Lower lobe of right lung (tissue), 2 donors: ENCODE measurements at regions not wholly inside any gene's neighbourhood (a gene's known extent, or its start where the extent isn't known, plus 50 kb on each side); places are given as distances from the start of the nearest gene placed in this dataset.

ENCODE experiments used
- ATAC-seq, 2 donors: fragments of 200-7000 bp; cut with Tn5 transposase; one replicate each; pipeline ENCODE4 v1.9.1; 2020 to 2022; ENCODE audit warnings: mild to moderate bottlenecking in 2 of 2, moderate library complexity in 2 of 2
- DNase-seq: peaks from one replicate; pipeline ENCODE4 v3.0.0-alpha.2; 2020
- H3K27ac ChIP-seq: fragments of 200-600 bp; one replicate; pipeline ENCODE4 v1.8.0; 2022
- H3K27me3 ChIP-seq: fragments of 200-600 bp; one replicate; pipeline ENCODE4 v1.8.0; 2022; ENCODE audit warnings: low read depth
- H3K36me3 ChIP-seq: fragments of 200-600 bp; one replicate; pipeline ENCODE4 v1.8.0; 2022; ENCODE audit warnings: mild to moderate bottlenecking
- H3K4me1 ChIP-seq: fragments of 200-600 bp; one replicate; pipeline ENCODE4 v1.8.0; 2022
- H3K4me3 ChIP-seq: fragments of 200-600 bp; one replicate; pipeline ENCODE4 v1.8.0; 2022; ENCODE audit warnings: mild to moderate bottlenecking
- H3K9me3 ChIP-seq: fragments of 200-600 bp; one replicate; pipeline ENCODE4 v1.8.0; 2022
- CTCF ChIP-seq: fragments of 200-600 bp; IDR thresholded peaks from one replicate; pipeline ENCODE4 v1.8.0; 2022; ENCODE audit warnings: antibody characterized with exemption, mild to moderate bottlenecking
- intact Hi-C: fragments of 100-400 bp; cut with DNase I; formaldehyde crosslinking; loops from one replicate; pipeline ENCODE4 v1.11.0; 2022
- donor health status: DM: no; HTN: yes; CAD: no; lungs with severe emphysema.

- DNase-seq (no peak), ATAC-seq (no peak)
- H3K36me3 ChIP-seq: no peaks in the 10 kb centered on the region
Observed at GRCh38 chr6:128572294-128572693, 51.9 kb upstream of the PTPRK start.

GRCh38 chr6:128570680-128571063, 50.3 kb upstream of the PTPRK start:
- Histone ChIP-seq H3K27me3 (no peaks in the 10 kb centered on the region), H3K4me3 (no peak overlapping the region)

More at GRCh38 chr6:128572294-128572693, 51.9 kb upstream of the PTPRK start:
- Histone ChIP-seq H3K4me1 (no peaks in the 10 kb centered on the region), H3K9me3 (no peaks in the 10 kb centered on the region), H3K27me3 (no peaks in the 10 kb centered on the region), H3K4me3 (no peak overlapping the region), H3K27ac (no peak overlapping the region)
- TF ChIP-seq CTCF: no peak
- intact Hi-C loops: no loop called here

GRCh38 chr6:128569732-128570679, 49.6 kb upstream of the PTPRK start:
- no peak for ATAC-seq
- no peak for DNase-seq
- no peak for TF ChIP-seq CTCF
- intact Hi-C loops: no loop called here
- H3K9me3 ChIP-seq: no peaks in the 10 kb centered on the region
- no peaks in the 10 kb centered on the region for H3K4me1 ChIP-seq
- no peak overlapping the region for H3K4me3 ChIP-seq
- no peaks in the 10 kb centered on the region for H3K27me3 ChIP-seq
- no peaks in the 10 kb centered on the region for H3K36me3 ChIP-seq
- no peak overlapping the region for H3K27ac ChIP-seq

More at GRCh38 chr6:128570680-128571063, 50.3 kb upstream of the PTPRK start:
- ATAC-seq (no peak), DNase-seq (no peak)
- intact Hi-C loops: no loop called here
- Histone ChIP-seq H3K4me1 (no peaks in the 10 kb centered on the region), H3K36me3 (no peaks in the 10 kb centered on the region), H3K27ac (no peak overlapping the region), H3K9me3 (no peaks in the 10 kb centered on the region)
- no peak for TF ChIP-seq CTCF
